GM21723 (cell line): ENCODE measurements at regions not wholly inside any gene's neighbourhood (a gene's known extent, or its start where the extent isn't known, plus 50 kb on each side); places are given as distances from the start of the nearest gene placed in this dataset.
"Not testable (repeated sequence)": the region's sequence is repeated elsewhere in the genome, so short reads cannot be mapped to it uniquely, and the experiment has no call there.

Source experiments
- ATAC-seq: cut with Tn5 transposase; IDR thresholded peaks from one replicate; pipeline ENCODE4 v1.9.1; 2021; ENCODE audit warnings: mild to moderate bottlenecking, moderate library complexity; ENCODE audit not compliant: unreplicated experiment

GRCh38 chr7:152947686-152948085, 188.1 kb downstream of the ACTR3B start:
- ATAC-seq: no peak

- ATAC-seq: no peak
Observed at GRCh38 chr7:152949253-152949652, 189.7 kb downstream of the ACTR3B start.

- no peak for ATAC-seq
Observed at GRCh38 chr7:152949790-152950189, 190.2 kb downstream of the ACTR3B start.

GRCh38 chr7:152956006-152956405, 196.5 kb downstream of the ACTR3B start:
- ATAC-seq: no peak

GRCh38 chr7:152959610-152960009, 200.1 kb downstream of the ACTR3B start:
- ATAC-seq: no peak

- ATAC-seq: not testable (repeated sequence)
Observed at GRCh38 chr7:152961796-152962195, 202.2 kb downstream of the ACTR3B start.

GRCh38 chr7:152966189-152966588, 206.6 kb downstream of the ACTR3B start:
- no peak for ATAC-seq

- ATAC-seq: no peak
Observed at GRCh38 chr7:152967958-152968357, 208.4 kb downstream of the ACTR3B start.

GRCh38 chr7:152968514-152968913, 209.0 kb downstream of the ACTR3B start:
- no peak for ATAC-seq

- no peak for ATAC-seq
Observed at GRCh38 chr7:152969335-152969734, 209.8 kb downstream of the ACTR3B start.

- ATAC-seq: no peak
Observed at GRCh38 chr7:152969839-152970238, 210.3 kb downstream of the ACTR3B start.

GRCh38 chr7:152970481-152970880, 210.9 kb downstream of the ACTR3B start:
- no peak for ATAC-seq

GRCh38 chr7:152974577-152974976, 215.0 kb downstream of the ACTR3B start:
- no peak for ATAC-seq

GRCh38 chr7:152975076-152975475, 215.5 kb downstream of the ACTR3B start:
- ATAC-seq: no peak

- ATAC-seq: no peak
Observed at GRCh38 chr7:152979376-152979775, 219.8 kb downstream of the ACTR3B start.

- no peak for ATAC-seq
Observed at GRCh38 chr7:152984421-152984820, 224.9 kb downstream of the ACTR3B start.

- ATAC-seq: no peak
Observed at GRCh38 chr7:152986376-152986775, 226.8 kb downstream of the ACTR3B start.

- ATAC-seq: no peak
Observed at GRCh38 chr7:152987656-152988055, 228.1 kb downstream of the ACTR3B start.

GRCh38 chr7:152989889-152990380, 230.4 kb downstream of the ACTR3B start:
- ATAC-seq: no peak

- ATAC-seq: no peak
Observed at GRCh38 chr7:152998420-152998819, 238.9 kb downstream of the ACTR3B start.

- ATAC-seq: no peak
Observed at GRCh38 chr7:153002115-153002514, 242.6 kb downstream of the ACTR3B start.

- ATAC-seq: no peak
Observed at GRCh38 chr7:153002572-153002971, 243.0 kb downstream of the ACTR3B start.

- ATAC-seq: no peak
Observed at GRCh38 chr7:153004341-153004740, 244.8 kb downstream of the ACTR3B start.
